HCEC 1CT (cell line): ENCODE measurements at regions not wholly inside any gene's neighbourhood (a gene's known extent, or its start where the extent isn't known, plus 50 kb on each side); places are given as distances from the start of the nearest gene placed in this dataset.
A peak's percentile ranks its signal among the peaks of the same experiment; 100 is the strongest.
"Not testable (repeated sequence)": the region's sequence is repeated elsewhere in the genome, so short reads cannot be mapped to it uniquely, and the experiment has no call there.

Source experiments
- DNase-seq: peaks from one replicate; pipeline ENCODE4 v3.0.0-alpha.2; 2017

- no peak for DNase-seq
These were observed 98.4 kb upstream of the TBX18 start for GRCh38 chr6:84862843-84863242.

GRCh38 chr6:84860920-84861319, 96.5 kb upstream of the TBX18 start:
- DNase-seq = no peak

DNA sequence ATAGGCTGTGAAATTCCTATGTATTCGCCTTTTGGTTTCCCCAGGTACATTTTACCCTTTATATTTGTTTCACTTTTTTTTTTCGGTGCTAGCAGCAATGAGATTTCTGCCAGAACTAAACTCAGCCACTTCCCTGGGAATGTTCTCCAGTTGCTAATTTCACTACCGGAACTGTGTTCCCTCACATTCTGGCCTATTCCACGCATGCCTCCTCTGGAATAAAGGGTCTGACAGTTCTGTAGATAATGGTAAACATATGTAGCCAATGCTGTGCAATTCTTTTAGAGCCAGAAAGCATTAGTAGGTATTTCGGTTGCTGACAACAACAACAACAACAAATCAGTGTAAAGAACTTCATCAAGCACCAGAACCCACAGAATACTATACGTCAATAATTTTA, 96.1 kb upstream of the TBX18 start:
- no peak for DNase-seq

DNA sequence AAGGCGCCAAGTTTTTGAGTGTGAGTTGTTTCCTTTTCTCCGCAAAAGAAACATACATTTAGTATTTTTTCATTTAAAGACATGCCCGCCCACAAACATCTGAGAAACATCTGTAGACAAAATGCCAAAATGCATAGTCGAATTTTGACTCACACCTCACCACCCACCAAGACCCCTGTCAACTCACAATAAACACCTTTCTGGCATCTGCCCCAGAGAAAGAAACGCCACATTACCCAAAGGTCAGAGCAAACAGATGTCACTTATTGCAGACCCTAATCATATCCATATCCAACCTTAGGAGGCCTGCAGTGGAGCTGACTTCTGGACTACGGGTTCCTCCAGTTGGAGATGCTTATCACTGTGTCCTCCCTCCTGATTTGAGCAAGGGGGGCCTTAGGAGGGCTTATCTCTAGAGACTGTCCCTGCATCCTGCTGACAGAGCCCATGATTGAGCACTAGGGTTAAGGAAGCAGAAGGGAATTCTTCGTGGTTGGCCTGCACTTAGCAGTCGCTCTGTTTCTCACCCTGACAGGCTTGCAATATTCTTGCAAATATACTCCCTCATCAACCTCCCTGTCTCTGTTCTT, 90.5 kb upstream of the TBX18 start:
- DNase-seq = no peak

DNA sequence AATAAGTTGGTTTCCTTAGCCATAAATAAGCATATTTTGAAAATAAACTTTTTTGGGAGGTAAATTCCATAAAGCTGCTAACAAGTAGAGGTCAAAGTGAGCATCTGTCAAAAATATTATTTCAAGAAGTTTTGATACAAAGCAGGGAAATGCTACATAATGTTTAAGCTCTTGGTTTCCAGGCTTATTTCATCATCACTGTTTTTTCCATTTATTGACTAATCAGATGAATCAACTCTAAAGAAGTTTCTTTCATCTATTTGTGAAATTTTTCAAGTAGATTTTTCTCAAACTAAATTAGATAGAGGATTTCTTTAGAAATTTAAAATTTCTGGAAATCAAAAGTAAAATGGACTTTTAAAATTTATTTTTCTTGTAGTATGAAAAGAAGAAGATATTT, 89.5 kb upstream of the TBX18 start:
- peak; percentile 61 for DNase-seq

DNA sequence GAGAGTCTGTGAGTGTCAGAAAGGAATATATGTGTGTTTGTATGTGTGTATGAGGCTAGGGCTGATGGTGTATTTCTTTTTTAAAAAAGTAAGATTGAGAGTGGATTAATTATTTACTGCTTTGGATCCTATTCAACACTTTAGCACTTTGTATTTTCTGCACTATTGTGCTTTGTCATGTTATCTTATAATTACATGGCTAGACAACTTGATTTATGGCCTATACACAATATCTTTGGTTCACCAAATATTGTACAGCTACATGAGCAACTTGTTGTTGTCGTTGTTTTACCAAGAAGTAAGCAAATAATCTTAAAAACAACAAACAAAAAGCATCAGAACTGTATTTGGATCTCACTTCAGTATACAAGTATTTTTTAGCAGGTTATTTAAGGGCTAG, 84.6 kb upstream of the TBX18 start:
- no peak for DNase-seq

- DNase-seq = peak; percentile 71
These were observed 83.2 kb upstream of the TBX18 start for GRCh38 chr6:84847390-84848160.

GRCh38 chr6:84842525-84843166, 78.2 kb upstream of the TBX18 start:
- DNase-seq = peak; percentile 27

- DNase-seq = not testable (repeated sequence)
These were observed 72.9 kb upstream of the TBX18 start for GRCh38 chr6:84837068-84837866.

DNA sequence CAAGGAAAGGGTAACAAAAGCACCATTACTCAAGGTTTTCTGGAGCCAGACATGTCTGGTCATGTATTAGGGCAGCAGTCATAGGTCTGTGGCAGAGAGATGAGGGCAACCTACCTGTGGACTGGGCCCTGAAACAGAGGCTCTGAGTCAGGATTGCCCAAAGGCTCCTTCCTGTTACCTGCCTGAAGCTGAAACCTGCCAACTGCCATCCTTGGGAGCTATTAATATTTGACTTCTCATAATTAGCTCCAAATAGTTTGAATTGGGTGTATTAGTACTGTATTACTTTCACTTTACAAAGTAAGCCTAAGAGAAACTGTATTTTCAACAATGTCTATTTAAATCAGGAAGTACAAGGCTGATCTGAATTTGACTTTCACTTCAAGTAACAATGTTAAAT, 72.0 kb upstream of the TBX18 start:
- DNase-seq = no peak

DNA sequence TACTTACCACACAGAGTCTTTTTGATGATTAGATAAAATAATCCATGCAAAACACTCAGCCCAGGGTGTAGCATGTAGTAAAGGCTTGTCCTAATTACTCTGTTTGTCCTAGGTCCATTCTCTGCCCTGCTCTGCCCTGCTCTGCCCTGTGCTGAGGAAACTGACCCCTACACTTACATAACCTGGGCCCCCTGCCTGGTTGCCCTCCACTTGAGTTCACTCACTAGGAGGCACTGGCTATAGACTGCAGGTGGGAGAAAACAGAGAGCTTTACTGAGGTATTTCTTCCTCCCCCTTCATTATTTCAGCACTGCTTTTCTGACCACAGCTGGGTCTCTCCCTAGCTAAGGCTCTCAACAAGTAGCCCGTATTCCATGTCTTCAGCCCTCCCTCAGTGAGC, 70.9 kb upstream of the TBX18 start:
- DNase-seq = no peak

DNA sequence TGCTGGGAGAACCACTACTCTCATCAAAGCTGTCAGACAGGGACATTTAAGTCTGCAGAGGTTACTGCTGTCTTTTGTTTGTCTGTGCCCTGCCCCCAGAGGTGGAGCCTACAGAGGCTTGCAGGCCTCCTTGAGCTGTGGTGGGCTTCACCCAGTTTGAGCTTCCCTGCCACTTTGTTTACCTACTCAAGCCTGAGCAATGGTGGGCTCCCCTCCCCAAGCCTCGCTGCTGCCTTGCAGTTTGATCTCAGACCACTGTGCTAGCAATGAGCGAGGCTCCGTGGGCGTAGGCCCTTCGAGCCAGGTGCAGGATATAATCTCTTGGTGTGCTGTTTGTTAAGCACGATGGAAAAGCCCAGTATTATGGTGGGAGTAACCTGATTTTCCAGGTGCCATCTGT, 67.5 kb upstream of the TBX18 start:
- DNase-seq = not testable (repeated sequence)

GRCh38 chr6:84825461-84825860, 61.1 kb upstream of the TBX18 start:
- peak; percentile 75 for DNase-seq

- DNase-seq = not testable (repeated sequence)
These were observed 56.9 kb upstream of the TBX18 start for GRCh38 chr6:84821314-84821713.

DNA sequence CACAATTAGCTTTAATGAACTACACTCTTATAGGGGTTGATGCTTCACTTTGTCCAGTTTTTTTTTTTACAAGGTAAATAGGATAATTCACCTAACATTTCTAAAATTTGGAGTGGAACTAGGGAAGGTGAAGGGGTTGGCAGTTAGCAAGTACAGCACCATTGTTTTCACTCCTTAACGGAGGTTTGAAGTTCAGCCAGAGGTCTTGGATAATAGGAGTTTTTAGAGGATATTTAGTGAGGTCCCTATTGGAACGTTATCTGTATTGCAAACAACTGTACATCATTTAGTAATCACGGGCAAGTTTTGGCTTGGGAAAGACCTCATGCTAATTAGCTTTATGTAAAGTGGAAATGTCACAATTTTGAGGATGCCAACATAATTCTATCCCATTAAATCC, 52.3 kb upstream of the TBX18 start:
- no peak for DNase-seq

GRCh38 chr6:84815896-84816735, 51.7 kb upstream of the TBX18 start:
- DNase-seq = no peak
